HCT116 (cell line): ENCODE measurements at regions not wholly inside any gene's neighbourhood (a gene's known extent, or its start where the extent isn't known, plus 50 kb on each side); places are given as distances from the start of the nearest gene placed in this dataset.

ENCODE experiments used
- ATAC-seq: fragments of 200-7000 bp; cut with Tn5 transposase; 2 replicates; pipeline ENCODE4 v1.9.1; 2020; ENCODE audit warnings: mild to moderate bottlenecking, moderate library complexity
- BruUV-seq: library from RNA; stranded (reverse); fragments of 400-500 nt; replicated peaks from 2 replicates; lab custom pipeline; 2021; lab: Mats Ljungman, UMichigan
- CTCF ChIA-PET: fragments of 300-600 bp; sonication (Branson Sonifier 250); formaldehyde crosslinking; loops from one replicate; lab custom pipeline; 2021; ENCODE audit warnings: antibody characterized with exemption; lab: Charles Lee
- POLR2A ChIA-PET: fragments of 300-600, 350-600 bp; sonication (Branson Sonifier 250); formaldehyde crosslinking; loops from one replicate; lab custom pipeline; 2021; ENCODE audit warnings: antibody characterized with exemption; lab: Charles Lee
- RAD21 ChIA-PET, 2 experiments: fragments of 300-600 bp; sonication (Branson Sonifier 250); formaldehyde crosslinking; loops; one replicate each; lab custom pipeline; 2023; ENCODE audit warnings: low total read pairs in 2 of 2; ENCODE audit not compliant: uncharacterized antibody in 2 of 2, unreplicated experiment in 2 of 2, low non-redundant PET in 1 of 2; lab: Charles Lee
- DNase-seq: peaks from one replicate; pipeline ENCODE4 v3.0.0-alpha.2; 2010; ENCODE audit warnings: low read depth, low spot score
- H2AFZ ChIP-seq: fragments of 200-600 bp; shearing (Covaris generic), sonication (generic); 2 replicates; pipeline ENCODE4 v1.6.1; 2017; ENCODE audit warnings: low read depth, mixed run types, mixed read lengths, antibody characterized with exemption, low read length; ENCODE audit not compliant: poor library complexity, severe bottlenecking
- H3K27ac ChIP-seq: 2 replicates; pipeline ENCODE4 v1.5.1; 2012; ENCODE audit warnings: low read depth, low read length
- H3K27me3 ChIP-seq: fragments of 200-600 bp; sonication (generic); 2 replicates; pipeline ENCODE4 v1.6.1; 2016; ENCODE audit warnings: mixed run types, low read length, mixed read lengths; ENCODE audit not compliant: insufficient read depth
- H3K36me3 ChIP-seq, 2 experiments: fragments of 200-500 bp in 1 of 2; fragments of 200-600 bp in 1 of 2; sonication (Bioruptor generic) in 1 of 2; sonication (generic) in 1 of 2; 2 replicates each; pipeline versions ENCODE4 v1.5.1 to v1.6.1; 2014 to 2016; ENCODE audit warnings: low read length in 2 of 2, inconsistent platforms in 1 of 2, mixed read lengths in 1 of 2, mixed run types in 1 of 2; ENCODE audit not compliant: insufficient read depth in 2 of 2, control insufficient read depth in 1 of 2
- H3K4me1 ChIP-seq, 2 experiments: fragments of 200-600 bp in 1 of 2; sonication (generic) in 1 of 2; 2 replicates each; pipeline versions ENCODE4 v1.5.1 to v1.6.1; 2012 to 2017; ENCODE audit warnings: low read length in 2 of 2, inconsistent platforms in 1 of 2, mild to moderate bottlenecking in 1 of 2, mixed read lengths in 1 of 2, mixed run types in 1 of 2, moderate library complexity in 1 of 2; ENCODE audit not compliant: insufficient read depth in 2 of 2, control insufficient read depth in 1 of 2
- H3K4me2 ChIP-seq: fragments of 200-600 bp; sonication (generic); 2 replicates; pipeline ENCODE4 v1.6.1; 2017; ENCODE audit warnings: mixed run types, low read length, mixed read lengths
- H3K4me3 ChIP-seq, 2 experiments: fragments of 200-600 bp in 1 of 2; sonication (generic) in 1 of 2; replicated peaks in 1 of 2; 2 replicates each; pipeline ENCODE4 v1.5.1; 2011 to 2016; ENCODE audit warnings: low read length in 2 of 2, control low read depth in 1 of 2, low read depth in 1 of 2, mild to moderate bottlenecking in 1 of 2, mixed read lengths in 1 of 2, mixed run types in 1 of 2
- H3K79me2 ChIP-seq: fragments of 200-600 bp; sonication (generic); 2 replicates; pipeline ENCODE4 v1.6.1; 2017; ENCODE audit warnings: mild to moderate bottlenecking, mixed run types, low read length, moderate library complexity, mixed read lengths; ENCODE audit not compliant: insufficient read depth
- H3K9ac ChIP-seq: fragments of 200-600 bp; sonication (generic); 2 replicates; pipeline ENCODE4 v1.6.1; 2016; ENCODE audit warnings: low read length, mixed read lengths
- H3K9me2 ChIP-seq: fragments of 200-600 bp; sonication (generic), shearing (Covaris generic); 2 replicates; pipeline ENCODE4 v1.6.1; 2017; ENCODE audit warnings: mixed run types, mild to moderate bottlenecking, moderate library complexity; ENCODE audit not compliant: insufficient read depth
- H3K9me3 ChIP-seq, 2 experiments: fragments of 200-500 bp in 1 of 2; fragments of 200-600 bp in 1 of 2; sonication (Bioruptor generic) in 1 of 2; sonication (generic) in 1 of 2; 2 replicates each; pipeline ENCODE4 v1.6.1; 2014 to 2017; ENCODE audit warnings: low read length in 2 of 2, mixed read lengths in 2 of 2, inconsistent platforms in 1 of 2, low read depth in 1 of 2, mild to moderate bottlenecking in 1 of 2, mixed run types in 1 of 2, moderate library complexity in 1 of 2; ENCODE audit not compliant: control insufficient read depth in 1 of 2, insufficient read depth in 1 of 2
- H4K20me1 ChIP-seq: fragments of 200-600 bp; sonication (generic), shearing (Covaris generic); 2 replicates; pipeline ENCODE4 v1.6.1; 2017; ENCODE audit warnings: mixed run types, mild to moderate bottlenecking, moderate library complexity; ENCODE audit not compliant: insufficient read depth
- ATF3 ChIP-seq: IDR thresholded peaks from 2 replicates; pipeline ENCODE4 v1.6.1; 2012
- CBX3 ChIP-seq: IDR thresholded peaks from 2 replicates; pipeline ENCODE4 v1.6.1; 2012; ENCODE audit warnings: low read depth
- CTCF ChIP-seq, 3 experiments: fragments of 200-600 bp in 1 of 3; sonication (generic) in 1 of 3; IDR thresholded peaks in 2 of 3; conservative IDR thresholded peaks in 1 of 3; 2 replicates each; pipeline ENCODE4 v1.5.1; 2012 to 2017; ENCODE audit warnings: low read depth in 2 of 3, low read length in 2 of 3, antibody characterized with exemption in 1 of 3, borderline replicate concordance in 1 of 3, control low read depth in 1 of 3, mild to moderate bottlenecking in 1 of 3, mixed read lengths in 1 of 3, mixed run types in 1 of 3, moderate library complexity in 1 of 3; ENCODE audit not compliant: insufficient read depth in 1 of 3
- EGR1 ChIP-seq: IDR thresholded peaks from 2 replicates; pipeline ENCODE4 v1.6.1; 2012; ENCODE audit warnings: low read depth
- EZH2 ChIP-seq: fragments of 200-600 bp; sonication (generic); IDR thresholded peaks from 2 replicates; pipeline ENCODE4 v1.6.1; 2017; ENCODE audit warnings: antibody characterized with exemption, mixed run types
- POLR2A ChIP-seq: IDR thresholded peaks from 2 replicates; pipeline ENCODE4 v1.7.0; 2011; ENCODE audit warnings: borderline replicate concordance; ENCODE audit not compliant: insufficient read depth, insufficient read length; ENCODE audit errors: extremely low read depth
- TCF7L2 ChIP-seq: IDR thresholded peaks from 2 replicates; pipeline ENCODE4 v1.7.0; 2011; ENCODE audit warnings: borderline replicate concordance, inconsistent platforms; ENCODE audit not compliant: insufficient read depth, insufficient read length; ENCODE audit errors: extremely low read depth
- ZBTB33 ChIP-seq: IDR thresholded peaks from 2 replicates; pipeline ENCODE4 v1.6.1; 2011; ENCODE audit warnings: mild to moderate bottlenecking, low read length, moderate library complexity; ENCODE audit not compliant: insufficient replicate concordance; ENCODE audit errors: extremely low read depth
- ZFX ChIP-seq: fragments of 450-650 bp; IDR thresholded peaks from 2 replicates; pipeline ENCODE4 v1.6.1; 2017
- intact Hi-C: fragments of 100-400 bp; cut with micrococcal nuclease; formaldehyde crosslinking; loops from 2 replicates; pipeline ENCODE4 v1.10.0; 2022

- Histone ChIP-seq H2AFZ (no peak overlapping the region), H3K27me3 (peaks cover 19% of the 10 kb centered on the region; the same call in 1 of the 2 replicates), H4K20me1 (no peaks in the 10 kb centered on the region), H3K36me3 (no peaks in the 10 kb centered on the region), H3K4me3 (no peak overlapping the region), H3K9ac (no peak overlapping the region), H3K4me2 (no peak overlapping the region), H3K9me2 (no peaks in the 10 kb centered on the region), H3K79me2 (no peaks in the 10 kb centered on the region), H3K27ac (no peak overlapping the region), H3K4me1 (no peaks in the 10 kb centered on the region), H3K9me3 (no peaks in the 10 kb centered on the region)
- TF ChIP-seq CBX3 (no peak), ZBTB33 (no peak), CTCF (IDR thresholded peaks at IDR 0.05 in 2 of 3, conservative IDR thresholded peaks at IDR 0.05 in 1 of 3; ENCODE audit: borderline replicate concordance in 1 of 3, insufficient read depth in 1 of 3, low read depth in 2 of 3, low read length in 2 of 3) (no peak), EGR1 (no peak), EZH2 (no peak), POLR2A (no peak), ATF3 (no peak), TCF7L2 (no peak), ZFX (no peak)
- DNase-seq (no peak), ATAC-seq (no peak)
- intact Hi-C loops: no loop called here
- ChIA-PET RAD21 (no interaction called here), POLR2A (no interaction called here), CTCF (no interaction called here)
- no TSS peak for BruUV-seq
Observed at GRCh38 chr3:44125882-44126281, 115.8 kb upstream of the TOPAZ1 start.
